Heart left ventricle (tissue), 16 donors: ENCODE measurements at regions not wholly inside any gene's neighbourhood (a gene's known extent, or its start where the extent isn't known, plus 50 kb on each side); places are given as distances from the start of the nearest gene placed in this dataset.
"Not testable (repeated sequence)": the region's sequence is repeated elsewhere in the genome, so short reads cannot be mapped to it uniquely, and the experiment has no call there.

Experiments
- ATAC-seq, 4 donors: fragments of 200-7000 bp; cut with Tn5 transposase; one replicate each; pipeline ENCODE4 v1.9.1; 2020 to 2022; ENCODE audit warnings: moderate library complexity in 4 of 4, mild to moderate bottlenecking in 3 of 4, moderate number of reproducible peaks in 1 of 4
- DNase-seq, 5 donors: peaks; one replicate each; pipeline ENCODE4 v3.0.0-alpha.2; 2020
- H3K27ac ChIP-seq, 12 donors: fragments of 200-600 bp; sonication (generic) in 4 of 12; one replicate each; pipeline versions ENCODE4 v1.5.0 to v1.8.0; 2016 to 2022; ENCODE audit warnings: mild to moderate bottlenecking in 2 of 12
- H3K27me3 ChIP-seq, 9 donors: fragments of 200-600 bp; sonication (generic) in 2 of 9; one replicate each; pipeline versions ENCODE4 v1.5.1 to v1.8.0; 2016 to 2022; ENCODE audit warnings: mild to moderate bottlenecking in 3 of 9
- H3K36me3 ChIP-seq, 9 donors: fragments of 200-600 bp; sonication (generic) in 2 of 9; one replicate each; pipeline versions ENCODE4 v1.5.0 to v1.8.0; 2018 to 2022; ENCODE audit warnings: mild to moderate bottlenecking in 2 of 9
- H3K4me1 ChIP-seq, 12 donors: fragments of 200-600 bp; sonication (generic) in 4 of 12; one replicate each; pipeline versions ENCODE4 v1.5.0 to v1.8.0; 2016 to 2022; ENCODE audit warnings: mild to moderate bottlenecking in 3 of 12
- H3K4me3 ChIP-seq, 12 donors: fragments of 200-600 bp; sonication (generic) in 4 of 12; one replicate each; pipeline versions ENCODE4 v1.5.0 to v1.8.0; 2017 to 2022; ENCODE audit warnings: mild to moderate bottlenecking in 9 of 12, moderate library complexity in 4 of 12
- H3K9me3 ChIP-seq, 12 donors: fragments of 200-600 bp; sonication (generic) in 4 of 12; one replicate each; pipeline versions ENCODE4 v1.5.0 to v1.8.0; 2016 to 2022; ENCODE audit warnings: mild to moderate bottlenecking in 1 of 12
- POLR2A ChIP-seq, 2 donors: fragments of 450-650 bp; IDR thresholded peaks; one replicate each; pipeline ENCODE4 v1.6.1; 2017; ENCODE audit warnings: antibody characterized with exemption in 2 of 2, mild to moderate bottlenecking in 2 of 2, moderate library complexity in 2 of 2
- WGBS, 4 donors: extraction: QIAGEN DNeasy Blood & Tissue Kit in 2 of 4; methylation state at CpG; one replicate each; pipeline versions ENCODE4 v1.1.5 to v1.1.7; 2013 to 2018; 5-methylcytosine and 5-hydroxymethylcytosine counted together
- intact Hi-C, 10 donors: fragments of 100-400 bp; cut with DNase I; formaldehyde crosslinking; loops; one replicate each; pipeline versions ENCODE4 v1.11.1 to v1.14.2; 2022
- TF ChIP-seq, protein P1 (sequence below), 12 donors: fragments of 200-600 bp; sonication (generic) in 4 of 12; IDR thresholded peaks; one replicate each; pipeline versions ENCODE4 v1.5.0 to v1.8.0; 2018 to 2022; ENCODE audit warnings: antibody characterized with exemption in 12 of 12, mild to moderate bottlenecking in 5 of 12
- donor health status: ischemic (EF 13 %, LVEDD 7.1; RV severe dilation, severe dysfunction).
- donor health status: healthy with polysubstance abuse.
- donor health status: DM: no; HTN: yes; CAD: no.
- donor health status: DM: no; HTN: no; CAD: no.
- donor health status: ischemic (EF 25% LVEDD 6.9; RV normal size, moderate dysfunction).
- donor health status: ischemic (EF 25% LVEDD 5.7; RV mildly dilated, moderate dysfunction).
- donor health status: healthy.
- donor health status: DM: yes; HTN: yes; CAD: no.
- donor health status: ischemic (EF 35%, LVEDD 5.7; RV mildly dilated, moderate dysfunction).
- donor health status: nonischemic (EF 11% LVEDD 7.7; RV severe dilation, severe dysfunction).
- donor health status: DM: yes; HTN: yes; CAD: no.
- donor health status: PGD.
- donor health status: ischemic (EF 29% LVEDD 5.4; RV normal size, mild dysfunction).
- donor health status: nonischemic (EF 23%, LVEDD 6.1; RV moderate dilation, normal function).

DNA sequence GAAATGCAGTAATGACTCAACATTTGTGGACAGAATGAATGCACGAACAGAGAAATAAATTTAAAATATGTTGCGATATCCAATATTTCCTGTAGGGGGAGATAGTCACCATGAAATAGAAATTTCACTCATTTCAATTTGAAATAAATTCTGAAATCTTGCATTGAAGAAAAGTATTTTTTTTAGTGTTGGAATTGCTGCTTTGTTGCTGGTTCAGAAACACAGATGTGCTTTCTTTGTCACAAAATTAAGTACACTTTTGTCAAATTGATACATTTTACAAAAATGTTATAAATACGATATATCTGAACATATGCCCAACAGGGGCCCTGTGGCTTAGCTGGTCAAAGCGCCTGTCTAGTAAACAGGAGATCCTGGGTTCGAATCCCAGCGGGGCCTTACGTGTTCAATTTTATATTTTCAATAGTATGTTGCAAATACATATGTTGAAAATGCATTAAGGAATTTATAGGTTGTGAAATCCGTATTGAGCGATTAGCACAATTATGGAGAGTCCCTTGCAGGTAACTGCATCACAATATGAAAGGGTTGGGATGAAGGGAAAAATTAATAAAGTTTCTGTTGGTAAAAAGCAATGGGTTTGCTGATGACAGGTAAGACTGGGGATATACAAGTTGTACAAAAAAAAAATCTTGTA is 85.4 kb upstream of the PRSS16 start:
- peaks cover 0 to 7% (median 0%) of the 10 kb centered on the region in 9 donors for H3K27me3 ChIP-seq
- H3K36me3 ChIP-seq, result no peaks in the 10 kb centered on the region
- TF ChIP-seq, protein P1, sequence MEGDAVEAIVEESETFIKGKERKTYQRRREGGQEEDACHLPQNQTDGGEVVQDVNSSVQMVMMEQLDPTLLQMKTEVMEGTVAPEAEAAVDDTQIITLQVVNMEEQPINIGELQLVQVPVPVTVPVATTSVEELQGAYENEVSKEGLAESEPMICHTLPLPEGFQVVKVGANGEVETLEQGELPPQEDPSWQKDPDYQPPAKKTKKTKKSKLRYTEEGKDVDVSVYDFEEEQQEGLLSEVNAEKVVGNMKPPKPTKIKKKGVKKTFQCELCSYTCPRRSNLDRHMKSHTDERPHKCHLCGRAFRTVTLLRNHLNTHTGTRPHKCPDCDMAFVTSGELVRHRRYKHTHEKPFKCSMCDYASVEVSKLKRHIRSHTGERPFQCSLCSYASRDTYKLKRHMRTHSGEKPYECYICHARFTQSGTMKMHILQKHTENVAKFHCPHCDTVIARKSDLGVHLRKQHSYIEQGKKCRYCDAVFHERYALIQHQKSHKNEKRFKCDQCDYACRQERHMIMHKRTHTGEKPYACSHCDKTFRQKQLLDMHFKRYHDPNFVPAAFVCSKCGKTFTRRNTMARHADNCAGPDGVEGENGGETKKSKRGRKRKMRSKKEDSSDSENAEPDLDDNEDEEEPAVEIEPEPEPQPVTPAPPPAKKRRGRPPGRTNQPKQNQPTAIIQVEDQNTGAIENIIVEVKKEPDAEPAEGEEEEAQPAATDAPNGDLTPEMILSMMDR (IDR thresholded peaks at IDR 0.05), result peak; percentile 62 to 84 (median 76)
- TF ChIP-seq POLR2A (IDR thresholded peaks at IDR 0.05), result no peak
- H3K4me1 ChIP-seq, result peaks cover 0 to 18% (median 7%) of the 10 kb centered on the region in 12 donors
- no peak overlapping the region for H3K27ac ChIP-seq
- no peaks in the 10 kb centered on the region for H3K9me3 ChIP-seq
- intact Hi-C loops, result loop anchor here in 3 of 10 donors (5.0 to 10.0 kb wide), 2 partner anchors 733 to 735 kb away; a partner anchor contains a TSS
- DNase-seq, result no peak
- no peak for ATAC-seq
- H3K4me3 ChIP-seq, result no peak overlapping the region
- WGBS, 4 donors, result 21 to 31% (median 24%) methylated on average over 9 of the region's 9 CpGs

DNA sequence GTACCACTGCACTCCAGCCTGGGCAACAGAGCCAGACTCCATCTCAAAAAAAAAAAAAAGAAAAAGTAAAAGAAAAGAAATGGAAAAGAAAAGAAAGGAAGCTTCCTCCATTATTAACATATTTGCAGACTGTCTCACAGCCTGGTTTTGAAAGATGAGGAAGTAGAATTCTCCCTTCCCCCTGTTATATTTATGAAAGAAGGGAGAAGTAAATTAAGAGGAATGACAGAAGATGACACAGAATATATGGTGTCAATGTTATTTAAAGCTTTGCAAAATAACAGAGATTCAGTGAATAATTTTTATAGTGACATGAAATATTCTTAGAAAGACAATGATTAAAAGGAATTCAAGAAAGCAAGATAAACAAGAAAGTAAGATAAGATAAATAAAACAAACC is 83.7 kb upstream of the PRSS16 start:
- Histone ChIP-seq H3K4me3 (no peak overlapping the region), H3K9me3 (no peaks in the 10 kb centered on the region), H3K27me3 (no peaks in the 10 kb centered on the region), H3K27ac (no peak overlapping the region), H3K4me1 (peaks cover 0 to 6% (median 0%) of the 10 kb centered on the region in 12 donors), H3K36me3 (no peaks in the 10 kb centered on the region)
- TF ChIP-seq POLR2A (IDR thresholded peaks at IDR 0.05), result no peak
- TF ChIP-seq, protein P1 (IDR thresholded peaks at IDR 0.05), result no peak
- intact Hi-C loops, result loop anchor here in 3 of 10 donors (5.0 to 10.0 kb wide), 2 partner anchors 731 to 733 kb away; a partner anchor contains a TSS
- no peak for ATAC-seq
- no peak for DNase-seq

DNA sequence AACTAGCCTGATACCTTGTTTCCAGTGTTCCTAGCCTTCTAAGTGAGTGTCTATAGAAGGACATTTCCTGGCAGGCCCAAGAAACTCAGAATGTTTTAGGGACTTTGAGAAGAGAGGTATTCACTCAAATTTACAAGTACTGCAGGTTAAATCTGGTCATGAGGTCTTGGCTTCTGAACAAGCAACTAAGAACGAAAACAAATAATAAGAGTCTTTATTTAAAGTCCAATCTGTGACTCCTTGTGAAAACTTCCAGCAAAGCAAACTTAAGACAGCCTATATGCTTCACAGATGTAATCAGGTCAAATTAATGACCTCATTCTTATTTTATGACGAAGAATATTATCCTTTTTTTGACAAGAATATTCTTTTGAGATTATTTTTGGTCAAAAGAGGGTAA is 79.4 kb upstream of the PRSS16 start:
- Histone ChIP-seq H3K4me3 (no peak overlapping the region), H3K36me3 (no peaks in the 10 kb centered on the region), H3K9me3 (no peaks in the 10 kb centered on the region), H3K4me1 (no peaks in the 10 kb centered on the region), H3K27ac (no peak overlapping the region), H3K27me3 (no peaks in the 10 kb centered on the region)
- WGBS, 4 donors, result 67 to 70% (median 69%) methylated on average over 2 of the region's 2 CpGs
- no peak for DNase-seq
- ATAC-seq, result no peak
- intact Hi-C loops, result loop anchor here in 1 of 10 donors (10.0 kb wide), 1 partner anchor 727 kb away; a partner anchor contains a TSS
- TF ChIP-seq, protein P1 (IDR thresholded peaks at IDR 0.05), result no peak

DNA sequence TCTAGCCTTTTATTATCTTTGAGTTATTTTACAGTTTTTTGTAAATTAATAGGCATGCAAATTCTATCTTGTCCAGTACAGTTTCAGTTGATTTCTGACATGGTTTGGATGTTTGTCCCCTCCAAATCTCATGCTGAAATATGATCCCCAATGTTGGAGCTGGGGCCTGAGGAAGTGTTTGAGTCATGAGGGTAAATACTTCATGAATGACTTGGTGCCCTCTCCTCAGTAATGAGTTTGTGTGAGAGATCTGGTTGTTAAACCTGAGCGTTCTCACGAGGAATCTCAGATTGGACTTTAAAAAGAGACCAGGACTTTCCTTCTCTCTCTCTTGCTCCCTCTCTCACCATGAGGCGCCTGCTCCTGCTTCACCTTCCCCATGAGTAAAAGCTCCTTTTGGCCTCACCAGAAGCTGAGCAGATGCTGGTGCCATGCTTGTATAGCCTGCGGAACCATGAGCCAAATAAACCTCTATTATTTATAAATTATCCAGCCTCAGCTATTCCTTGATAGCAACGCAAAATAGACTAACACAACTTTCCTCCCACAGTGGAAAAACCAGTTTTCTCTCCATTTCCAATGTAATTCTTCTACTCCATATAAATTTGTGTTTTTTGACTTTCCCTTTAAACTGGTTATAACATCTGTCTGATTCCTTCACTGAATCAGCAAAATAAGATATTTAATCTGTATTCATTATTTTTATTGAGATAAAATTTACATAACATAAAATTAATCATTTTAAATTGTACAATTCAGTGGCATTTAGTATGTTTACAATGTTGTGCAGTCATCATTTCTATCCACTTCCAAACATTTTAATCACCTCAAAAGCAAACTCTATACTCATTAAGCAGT is 78.7 kb upstream of the PRSS16 start:
- DNase-seq, result no peak
- Histone ChIP-seq H3K4me1 (no peaks in the 10 kb centered on the region), H3K27me3 (no peaks in the 10 kb centered on the region), H3K27ac (no peak overlapping the region), H3K4me3 (no peak overlapping the region), H3K36me3 (no peaks in the 10 kb centered on the region), H3K9me3 (no peaks in the 10 kb centered on the region)
- intact Hi-C loops, result loop anchor here in 1 of 10 donors (10.0 kb wide), 1 partner anchor 726 kb away; a partner anchor contains a TSS
- TF ChIP-seq, protein P1 (IDR thresholded peaks at IDR 0.05), result no peak
- no peak for TF ChIP-seq POLR2A (IDR thresholded peaks at IDR 0.05)
- no peak for ATAC-seq
- WGBS, 4 donors, result 75 to 83% (median 80%) methylated on average over 5 of the region's 5 CpGs

DNA sequence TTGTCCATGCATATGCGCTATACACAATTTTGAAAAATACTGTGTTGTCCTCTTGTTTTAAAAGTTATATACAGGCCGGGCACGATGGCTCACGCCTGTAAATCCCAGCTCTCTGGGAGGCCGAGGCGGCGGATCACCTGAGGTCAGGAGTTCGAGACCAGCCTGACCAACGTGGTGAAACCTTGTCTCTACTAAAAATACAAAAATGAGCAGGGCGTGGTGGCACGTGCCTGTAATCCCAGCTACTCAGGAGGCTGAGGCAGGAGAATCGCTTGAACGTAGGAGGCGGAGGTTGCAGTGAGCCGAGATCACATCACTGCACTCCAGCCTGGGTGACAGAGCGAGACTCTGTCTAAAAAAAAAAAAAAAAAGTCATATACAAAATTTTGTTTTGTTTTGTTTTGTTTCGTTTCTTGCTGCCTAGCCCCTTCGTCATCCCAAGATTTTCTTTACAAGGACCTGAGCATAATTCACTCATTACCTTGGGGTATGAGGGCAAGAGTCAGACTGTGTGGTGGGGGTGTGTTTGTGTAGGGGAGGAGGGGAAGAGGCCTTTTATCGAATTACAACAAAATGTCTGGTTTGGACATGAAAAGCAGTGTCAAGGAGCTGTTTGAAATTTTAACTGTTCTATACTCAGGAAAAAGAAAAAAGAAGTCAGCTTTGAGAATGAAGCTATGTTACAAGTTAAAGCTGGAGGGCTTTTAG is 74.8 kb upstream of the PRSS16 start:
- 88 to 89% (median 88%) methylated on average over 19 of the region's 19 CpGs for WGBS, 4 donors
- not testable (repeated sequence) for DNase-seq, H3K27ac ChIP-seq, ATAC-seq, H3K9me3 ChIP-seq, H3K36me3 ChIP-seq, H3K4me1 ChIP-seq, H3K4me3 ChIP-seq, H3K27me3 ChIP-seq
- intact Hi-C loops, result loop anchor here in 2 of 10 donors (10.0 kb wide), 2 partner anchors 302 to 582 kb away; partner anchors contain the start of gene ZNF184 (in 1 of the 2)

DNA sequence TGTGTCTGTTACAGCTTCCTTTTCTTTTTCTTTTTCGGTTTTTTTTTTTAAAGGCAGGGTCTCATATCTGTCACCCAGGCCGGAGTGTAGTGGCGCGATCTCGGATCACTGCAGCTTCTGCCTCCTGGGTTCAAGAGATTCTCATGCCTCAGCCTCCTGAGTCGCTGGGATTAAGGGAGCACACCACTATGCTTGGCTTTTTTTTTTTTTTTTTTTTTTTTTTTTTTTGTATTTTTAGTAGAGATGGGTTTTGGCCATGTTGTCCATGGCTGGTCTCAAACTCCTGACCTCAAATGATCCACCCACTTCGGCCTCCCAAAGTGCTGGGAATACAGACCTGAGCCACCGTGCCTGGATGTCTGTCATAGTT is 74.3 kb upstream of the PRSS16 start:
- not testable (repeated sequence) for H3K4me1 ChIP-seq, H3K36me3 ChIP-seq, H3K27ac ChIP-seq, H3K9me3 ChIP-seq, ATAC-seq, H3K4me3 ChIP-seq, DNase-seq, H3K27me3 ChIP-seq
- WGBS, 4 donors, result 83 to 89% (median 86%) methylated on average over 8 of the region's 8 CpGs
- intact Hi-C loops, result loop anchor here in 2 of 10 donors (10.0 kb wide), 2 partner anchors 302 to 582 kb away; partner anchors contain the start of gene ZNF184 (in 1 of the 2)
